SU-DHL-6 (cell line): ENCODE measurements at regions not wholly inside any gene's neighbourhood (a gene's known extent, or its start where the extent isn't known, plus 50 kb on each side); places are given as distances from the start of the nearest gene placed in this dataset.

Experiments
- H2AFZ ChIP-seq: fragments of 200-600 bp; sonication (generic); 2 replicates; pipeline ENCODE4 v1.6.1; 2014; ENCODE audit warnings: low read depth, mild to moderate bottlenecking, moderate library complexity, mixed read lengths, antibody characterized with exemption, low read length; ENCODE audit not compliant: severe bottlenecking
- H3F3A ChIP-seq: fragments of 200-600 bp; shearing (Covaris generic); 2 replicates; pipeline ENCODE4 v1.6.0; 2016; ENCODE audit warnings: antibody characterized with exemption, mild to moderate bottlenecking; ENCODE audit not compliant: insufficient read depth
- H3K27ac ChIP-seq: fragments of 200-600 bp; sonication (generic); 2 replicates; pipeline ENCODE4 v1.5.1; 2016; ENCODE audit warnings: low read depth, mild to moderate bottlenecking, low read length, moderate library complexity, mixed read lengths
- H3K27me3 ChIP-seq: fragments of 200-600 bp; sonication (generic), shearing (Covaris generic); 2 replicates; pipeline ENCODE4 v1.6.0; 2014; ENCODE audit warnings: mild to moderate bottlenecking, low read length
- H3K36me3 ChIP-seq: fragments of 200-600 bp; sonication (generic); 2 replicates; pipeline ENCODE4 v1.6.1; 2014; ENCODE audit warnings: mild to moderate bottlenecking, low read length, mixed read lengths
- H3K4me2 ChIP-seq: fragments of 300-600, 200-600 bp; shearing (Covaris generic), sonication (generic); 2 replicates; pipeline ENCODE4 v1.6.0; 2014; ENCODE audit warnings: low read length, low read depth, mild to moderate bottlenecking; ENCODE audit not compliant: poor library complexity, severe bottlenecking
- H3K4me3 ChIP-seq: fragments of 200-600 bp; sonication (generic); 2 replicates; pipeline ENCODE4 v1.5.1; 2014; ENCODE audit warnings: antibody characterized with exemption, low read length, mild to moderate bottlenecking, mixed read lengths; ENCODE audit not compliant: insufficient read depth, poor library complexity, severe bottlenecking
- H3K79me2 ChIP-seq: fragments of 200-600 bp; sonication (generic); 2 replicates; pipeline ENCODE4 v1.6.1; 2014; ENCODE audit warnings: mild to moderate bottlenecking, low read length, moderate library complexity; ENCODE audit not compliant: insufficient read depth
- H3K9ac ChIP-seq: fragments of 200-600 bp; sonication (generic); 2 replicates; pipeline ENCODE4 v1.7.0; 2014; ENCODE audit warnings: mild to moderate bottlenecking, low read length
- H3K9me2 ChIP-seq: fragments of 200-600 bp; sonication (generic); replicated peaks from 2 replicates; pipeline ENCODE4 v1.6.1; 2014; ENCODE audit warnings: low read length; ENCODE audit not compliant: insufficient read depth
- H3K9me3 ChIP-seq: fragments of 200-600 bp; sonication (generic); 2 replicates; pipeline ENCODE4 v1.6.1; 2014; ENCODE audit warnings: low read length, mixed read lengths; ENCODE audit not compliant: insufficient read depth
- H4K20me1 ChIP-seq: fragments of 200-600 bp; sonication (generic); 2 replicates; pipeline ENCODE4 v1.6.1; 2014; ENCODE audit warnings: low read depth, mild to moderate bottlenecking, antibody characterized with exemption, low read length, moderate library complexity, mixed read lengths
- CTCF ChIP-seq: fragments of 200-600 bp; sonication (generic); IDR thresholded peaks from one replicate; pipeline ENCODE4 v1.5.1; 2017; ENCODE audit warnings: antibody characterized with exemption, mild to moderate bottlenecking, low read length, moderate library complexity; ENCODE audit not compliant: insufficient read depth, poor library complexity, severe bottlenecking
- EZH2phosphoT487 ChIP-seq: fragments of 200-600 bp; sonication (generic), shearing (Covaris generic); conservative IDR thresholded peaks from 2 replicates; pipeline ENCODE4 v1.6.1; 2018; ENCODE audit warnings: mild to moderate bottlenecking, antibody characterized with exemption, low read length, moderate library complexity, mixed read lengths

- H3K4me2 ChIP-seq: no peak overlapping the region
- no peak overlapping the region for H3K27ac ChIP-seq
- H3K36me3 ChIP-seq: no peaks in the 10 kb centered on the region
- H3K9me2 ChIP-seq: no peaks in the 10 kb centered on the region
- H3F3A ChIP-seq: no peaks in the 10 kb centered on the region
- H2AFZ ChIP-seq: no peak overlapping the region
- H3K79me2 ChIP-seq: no peaks in the 10 kb centered on the region
- H3K9ac ChIP-seq: no peak overlapping the region
- H4K20me1 ChIP-seq: no peaks in the 10 kb centered on the region
- no peaks in the 10 kb centered on the region for H3K9me3 ChIP-seq
- TF ChIP-seq CTCF (no peak), EZH2phosphoT487 (no peak)
- no peaks in the 10 kb centered on the region for H3K27me3 ChIP-seq
- no peak overlapping the region for H3K4me3 ChIP-seq
These were observed 60.3 kb upstream of the DIPK2B start for GRCh38 chrX:45261005-45261404.

GRCh38 chrX:45258731-45259402 is 58.2 kb upstream of the DIPK2B start:
- H3K36me3 ChIP-seq: no peaks in the 10 kb centered on the region
- no peak overlapping the region for H3K4me3 ChIP-seq
- H3K9ac ChIP-seq: no peak overlapping the region
- H3K9me3 ChIP-seq: no peaks in the 10 kb centered on the region
- no peak overlapping the region for H2AFZ ChIP-seq
- H3K79me2 ChIP-seq: no peaks in the 10 kb centered on the region
- no peak overlapping the region for H3K27ac ChIP-seq
- H3K4me2 ChIP-seq: no peak overlapping the region
- H3F3A ChIP-seq: no peaks in the 10 kb centered on the region
- no peak for TF ChIP-seq CTCF
- no peak for TF ChIP-seq EZH2phosphoT487
- no peaks in the 10 kb centered on the region for H4K20me1 ChIP-seq
- H3K27me3 ChIP-seq: no peaks in the 10 kb centered on the region
- no peaks in the 10 kb centered on the region for H3K9me2 ChIP-seq
